ENCODE measurements at regions not wholly inside any gene's neighbourhood (a gene's known extent, or its start where the extent isn't known, plus 50 kb on each side); places are given as distances from the start of the nearest gene placed in this dataset.

- Mint-ChIP-seq H3K36me3 (no peaks in the 10 kb centered on the region), H3K4me1 (no peaks in the 10 kb centered on the region), H3K9me3 (ENCODE audit: low read depth) (no peaks in the 10 kb centered on the region), H3K4me3 (no peak overlapping the region), H3K27me3 (peaks cover 4% of the 10 kb centered on the region), H3K27ac (no peak overlapping the region)
- DNase-seq (no peak), ATAC-seq (no peak)
- CTCF ChIA-PET, result no interaction called here
These were observed 341.3 kb downstream of the TSN start for GRCh38 chr2:122096761-122097160.

GRCh38 chr2:122098306-122098705, 342.9 kb downstream of the TSN start:
- CTCF ChIA-PET, result no interaction called here
- no peak overlapping the region for H3K4me3 Mint-ChIP-seq
- no peaks in the 10 kb centered on the region for H3K27me3 Mint-ChIP-seq
- DNase-seq (no peak), ATAC-seq (no peak)
- no peaks in the 10 kb centered on the region for H3K36me3 Mint-ChIP-seq
- H3K9me3 Mint-ChIP-seq (ENCODE audit: low read depth), result no peaks in the 10 kb centered on the region
- no peaks in the 10 kb centered on the region for H3K4me1 Mint-ChIP-seq
- H3K27ac Mint-ChIP-seq, result no peak overlapping the region

- Mint-ChIP-seq H3K36me3 (no peaks in the 10 kb centered on the region), H3K4me3 (no peak overlapping the region), H3K27me3 (no peaks in the 10 kb centered on the region), H3K4me1 (no peaks in the 10 kb centered on the region), H3K9me3 (ENCODE audit: low read depth) (no peaks in the 10 kb centered on the region), H3K27ac (no peak overlapping the region)
- no peak for ATAC-seq
- DNase-seq, result no peak
- CTCF ChIA-PET, result no interaction called here
These were observed 344.9 kb downstream of the TSN start for GRCh38 chr2:122100346-122100745.

GRCh38 chr2:122100756-122101155, 345.3 kb downstream of the TSN start:
- H3K9me3 Mint-ChIP-seq (ENCODE audit: low read depth), result no peaks in the 10 kb centered on the region
- H3K36me3 Mint-ChIP-seq, result no peaks in the 10 kb centered on the region
- no peak overlapping the region for H3K27ac Mint-ChIP-seq
- ATAC-seq, result no peak
- H3K4me1 Mint-ChIP-seq, result no peaks in the 10 kb centered on the region
- H3K27me3 Mint-ChIP-seq, result no peaks in the 10 kb centered on the region
- CTCF ChIA-PET, result no interaction called here
- DNase-seq, result no peak
- no peak overlapping the region for H3K4me3 Mint-ChIP-seq

- no peaks in the 10 kb centered on the region for H3K36me3 Mint-ChIP-seq
- no peaks in the 10 kb centered on the region for H3K27me3 Mint-ChIP-seq
- H3K4me1 Mint-ChIP-seq, result no peaks in the 10 kb centered on the region
- H3K4me3 Mint-ChIP-seq, result no peak overlapping the region
- no peaks in the 10 kb centered on the region for H3K9me3 Mint-ChIP-seq (ENCODE audit: low read depth)
- H3K27ac Mint-ChIP-seq, result no peak overlapping the region
- DNase-seq, result no peak
- CTCF ChIA-PET, result no interaction called here
- ATAC-seq, result no peak
These were observed 345.9 kb downstream of the TSN start for GRCh38 chr2:122101319-122101718.

- no peak overlapping the region for H3K4me3 Mint-ChIP-seq
- H3K9me3 Mint-ChIP-seq (ENCODE audit: low read depth), result no peaks in the 10 kb centered on the region
- DNase-seq, result no peak
- ATAC-seq, result no peak
- H3K4me1 Mint-ChIP-seq, result no peaks in the 10 kb centered on the region
- H3K27ac Mint-ChIP-seq, result no peak overlapping the region
- H3K27me3 Mint-ChIP-seq, result no peaks in the 10 kb centered on the region
- CTCF ChIA-PET, result no interaction called here
- H3K36me3 Mint-ChIP-seq, result no peaks in the 10 kb centered on the region
These were observed 349.9 kb downstream of the TSN start for GRCh38 chr2:122105171-122105876.

- H3K27ac Mint-ChIP-seq, result no peak overlapping the region
- ATAC-seq (no peak), DNase-seq (no peak)
- H3K27me3 Mint-ChIP-seq, result no peaks in the 10 kb centered on the region
- H3K4me3 Mint-ChIP-seq, result no peak overlapping the region
- H3K4me1 Mint-ChIP-seq, result no peaks in the 10 kb centered on the region
- H3K36me3 Mint-ChIP-seq, result no peaks in the 10 kb centered on the region
- CTCF ChIA-PET, result no interaction called here
- H3K9me3 Mint-ChIP-seq (ENCODE audit: low read depth), result no peaks in the 10 kb centered on the region
These were observed 350.4 kb downstream of the TSN start for GRCh38 chr2:122105877-122106206.

- CTCF ChIA-PET, result no interaction called here
- no peaks in the 10 kb centered on the region for H3K27me3 Mint-ChIP-seq
These were observed 352.7 kb downstream of the TSN start for GRCh38 chr2:122108186-122108585.

GRCh38 chr2:122112216-122113005, 357.0 kb downstream of the TSN start:
- H3K4me1 Mint-ChIP-seq, result no peaks in the 10 kb centered on the region
- no peak overlapping the region for H3K27ac Mint-ChIP-seq
- DNase-seq, result no peak
- no peaks in the 10 kb centered on the region for H3K27me3 Mint-ChIP-seq
- H3K4me3 Mint-ChIP-seq, result no peak overlapping the region
- H3K9me3 Mint-ChIP-seq (ENCODE audit: low read depth), result no peaks in the 10 kb centered on the region
- no peaks in the 10 kb centered on the region for H3K36me3 Mint-ChIP-seq
- ATAC-seq, result no peak
- CTCF ChIA-PET, result no interaction called here

More at GRCh38 chr2:122108186-122108585, 352.7 kb downstream of the TSN start:
- no peak for ATAC-seq
- H3K36me3 Mint-ChIP-seq, result no peaks in the 10 kb centered on the region
- H3K4me3 Mint-ChIP-seq, result no peak overlapping the region
- no peaks in the 10 kb centered on the region for H3K4me1 Mint-ChIP-seq
- DNase-seq, result no peak
- H3K9me3 Mint-ChIP-seq (ENCODE audit: low read depth), result no peaks in the 10 kb centered on the region
- H3K27ac Mint-ChIP-seq, result no peak overlapping the region

GRCh38 chr2:122114421-122114820, 359.0 kb downstream of the TSN start:
- Mint-ChIP-seq H3K4me3 (no peak overlapping the region), H3K36me3 (no peaks in the 10 kb centered on the region), H3K27me3 (no peaks in the 10 kb centered on the region), H3K27ac (no peak overlapping the region), H3K4me1 (no peaks in the 10 kb centered on the region), H3K9me3 (ENCODE audit: low read depth) (no peaks in the 10 kb centered on the region)
- no peak for ATAC-seq
- CTCF ChIA-PET, result no interaction called here
- no peak for DNase-seq

GRCh38 chr2:122117371-122117770, 361.9 kb downstream of the TSN start:
- Mint-ChIP-seq H3K27ac (no peak overlapping the region), H3K36me3 (no peaks in the 10 kb centered on the region), H3K27me3 (no peaks in the 10 kb centered on the region), H3K4me3 (no peak overlapping the region), H3K9me3 (ENCODE audit: low read depth) (no peaks in the 10 kb centered on the region), H3K4me1 (no peaks in the 10 kb centered on the region)
- CTCF ChIA-PET, result no interaction called here
- DNase-seq (no peak), ATAC-seq (no peak)

GRCh38 chr2:122129399-122129798, 373.9 kb downstream of the TSN start:
- no peak overlapping the region for H3K27ac Mint-ChIP-seq
- no peak for ATAC-seq
- no peak overlapping the region for H3K4me3 Mint-ChIP-seq
- no peaks in the 10 kb centered on the region for H3K27me3 Mint-ChIP-seq
- H3K36me3 Mint-ChIP-seq, result no peaks in the 10 kb centered on the region
- H3K4me1 Mint-ChIP-seq, result no peaks in the 10 kb centered on the region
- H3K9me3 Mint-ChIP-seq (ENCODE audit: low read depth), result peaks cover 7% of the 10 kb centered on the region
- DNase-seq, result no peak
- CTCF ChIA-PET, result no interaction called here

GRCh38 chr2:122132147-122132691, 376.8 kb downstream of the TSN start:
- no peak overlapping the region for H3K27ac Mint-ChIP-seq
- H3K4me3 Mint-ChIP-seq, result no peak overlapping the region
- no peak for DNase-seq
- no peaks in the 10 kb centered on the region for H3K4me1 Mint-ChIP-seq
- no peaks in the 10 kb centered on the region for H3K36me3 Mint-ChIP-seq
- no peak for ATAC-seq
- peaks cover 7% of the 10 kb centered on the region for H3K9me3 Mint-ChIP-seq (ENCODE audit: low read depth)
- CTCF ChIA-PET, result no interaction called here
- H3K27me3 Mint-ChIP-seq, result no peaks in the 10 kb centered on the region
